Suppressor macrophage (primary cell): ENCODE measurements at regions not wholly inside any gene's neighbourhood (a gene's known extent, or its start where the extent isn't known, plus 50 kb on each side); places are given as distances from the start of the nearest gene placed in this dataset.

Source experiments
- DNase-seq, 4 experiments: peaks; one replicate each; pipeline ENCODE4 v3.0.0-alpha.2; 2020 to 2022

DNA sequence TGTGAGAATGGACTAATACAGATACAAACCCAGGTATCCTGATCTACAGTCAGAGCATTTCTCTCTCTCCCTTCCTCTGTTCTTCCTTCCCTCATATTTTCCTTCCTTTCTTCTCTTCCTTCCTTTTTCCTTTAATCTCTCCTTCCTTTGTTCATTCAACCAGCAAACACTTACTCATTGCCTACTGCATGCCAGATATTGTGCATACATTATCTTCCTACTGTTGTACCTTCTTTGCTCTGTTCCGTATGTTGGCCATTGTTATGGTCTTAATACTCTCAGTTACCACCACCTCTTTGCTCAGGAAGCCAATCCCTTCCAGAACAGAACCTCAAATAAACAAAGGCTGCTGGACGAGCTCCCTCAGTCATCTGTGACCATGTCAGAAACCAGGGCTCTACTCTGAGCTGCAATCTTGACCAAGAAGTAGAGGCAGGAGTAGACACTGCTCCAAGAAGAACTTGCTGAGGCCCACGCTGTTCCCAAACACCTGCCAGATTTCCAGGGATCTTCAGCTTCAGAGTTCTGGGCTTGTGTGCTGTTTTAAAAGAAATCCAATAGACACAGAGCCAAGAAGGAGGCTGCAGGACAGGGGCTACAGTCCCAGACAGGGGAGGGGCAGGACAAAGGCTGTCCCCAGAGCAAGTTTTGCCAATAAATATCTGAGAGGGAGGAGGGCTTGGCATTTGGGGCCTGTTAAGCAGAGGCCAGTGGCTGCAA is 526.7 kb upstream of the TBX3 start:
- DNase-seq: no peak

DNA sequence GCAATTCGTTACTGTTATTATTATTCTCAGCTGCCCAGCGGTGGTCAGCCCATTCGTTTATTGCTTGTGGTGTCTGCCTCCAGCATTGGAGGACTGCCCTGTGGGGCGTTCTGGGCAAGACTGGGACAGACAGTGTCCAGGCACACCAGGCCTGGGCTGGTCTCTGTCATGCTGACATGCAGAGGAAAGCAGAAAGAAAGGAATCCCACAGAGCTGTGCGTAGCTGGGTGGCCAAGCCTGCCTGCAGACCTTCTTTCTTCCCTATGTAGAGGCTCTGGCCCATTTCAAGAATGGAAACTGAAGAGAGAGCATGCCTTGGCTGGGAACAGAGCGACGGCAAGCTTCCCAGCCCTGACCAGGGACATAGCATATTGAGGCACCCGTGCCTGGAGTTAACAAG is 525.3 kb upstream of the TBX3 start:
- DNase-seq: no peak

DNA sequence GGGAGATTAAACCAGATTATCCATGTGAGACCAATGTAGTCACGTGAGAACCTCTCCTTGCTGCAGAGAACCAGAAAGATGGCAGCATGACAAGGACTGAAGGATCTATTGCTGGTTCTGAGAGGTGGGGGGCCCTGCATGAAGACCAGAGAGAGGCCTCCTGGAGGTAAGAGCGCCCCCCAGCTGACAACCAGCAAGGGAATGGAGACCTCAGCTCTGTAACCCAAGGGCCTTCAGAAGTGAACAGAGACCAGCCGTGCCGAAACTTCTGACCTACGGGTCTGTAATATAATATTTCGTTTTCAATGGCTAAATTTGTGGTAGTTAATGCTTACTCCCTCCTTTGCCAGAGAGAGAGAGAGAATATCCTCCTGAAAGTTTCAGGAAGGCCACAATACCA is 524.1 kb upstream of the TBX3 start:
- no peak for DNase-seq

DNA sequence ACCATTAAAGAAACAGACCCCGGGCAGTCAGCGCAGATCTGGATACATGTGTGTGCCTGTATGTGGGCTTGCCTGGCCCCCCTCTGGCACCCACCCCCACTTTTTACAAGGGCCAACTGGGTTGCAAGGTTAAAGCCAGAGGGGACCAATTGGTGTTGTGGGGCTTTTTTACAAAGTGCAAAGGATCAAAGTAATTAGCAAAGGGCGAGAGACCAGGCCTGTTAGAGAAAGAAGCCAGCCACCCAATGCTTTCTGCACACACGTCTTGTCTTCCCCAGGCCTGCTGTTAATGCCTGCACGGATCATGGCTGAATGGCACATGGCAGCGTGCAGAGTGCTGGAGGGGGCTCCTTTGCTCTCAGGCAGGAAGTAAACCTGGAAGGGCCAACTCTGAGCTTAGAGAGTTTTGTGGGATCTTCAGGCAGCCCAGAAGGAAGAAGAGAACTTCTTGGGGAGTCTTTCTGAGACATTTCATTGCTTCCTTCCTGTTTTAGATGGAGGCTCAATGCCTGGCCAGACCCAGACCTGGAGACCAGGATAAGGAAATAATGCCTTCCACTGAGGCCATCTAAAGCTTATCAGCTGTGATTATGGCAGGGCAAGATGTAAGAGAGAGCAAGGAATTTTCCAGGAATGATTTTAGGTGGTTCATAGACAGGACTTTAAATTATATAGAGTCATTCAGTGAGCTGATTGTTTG is 523.4 kb upstream of the TBX3 start:
- DNase-seq: no peak

DNA sequence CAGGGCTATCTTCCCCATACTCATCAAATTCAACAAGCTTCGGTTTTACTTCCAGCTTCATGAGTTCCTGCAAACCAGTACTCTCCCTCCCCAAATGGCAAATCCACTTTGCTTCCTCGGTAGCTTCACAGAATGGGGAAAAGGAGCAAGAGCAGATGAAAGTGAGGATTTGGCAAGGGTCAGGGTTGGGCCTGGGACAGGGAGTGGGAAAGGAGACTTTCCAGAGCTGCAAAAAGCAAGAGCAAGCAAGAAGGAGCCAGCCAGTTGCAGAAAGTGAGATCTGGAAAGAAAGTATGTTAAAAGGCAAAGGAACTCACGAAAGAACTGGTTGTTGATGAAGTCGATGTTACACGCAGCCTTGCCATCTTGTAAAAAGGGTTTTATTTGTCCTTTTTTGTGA is 522.8 kb upstream of the TBX3 start:
- no peak for DNase-seq

DNA sequence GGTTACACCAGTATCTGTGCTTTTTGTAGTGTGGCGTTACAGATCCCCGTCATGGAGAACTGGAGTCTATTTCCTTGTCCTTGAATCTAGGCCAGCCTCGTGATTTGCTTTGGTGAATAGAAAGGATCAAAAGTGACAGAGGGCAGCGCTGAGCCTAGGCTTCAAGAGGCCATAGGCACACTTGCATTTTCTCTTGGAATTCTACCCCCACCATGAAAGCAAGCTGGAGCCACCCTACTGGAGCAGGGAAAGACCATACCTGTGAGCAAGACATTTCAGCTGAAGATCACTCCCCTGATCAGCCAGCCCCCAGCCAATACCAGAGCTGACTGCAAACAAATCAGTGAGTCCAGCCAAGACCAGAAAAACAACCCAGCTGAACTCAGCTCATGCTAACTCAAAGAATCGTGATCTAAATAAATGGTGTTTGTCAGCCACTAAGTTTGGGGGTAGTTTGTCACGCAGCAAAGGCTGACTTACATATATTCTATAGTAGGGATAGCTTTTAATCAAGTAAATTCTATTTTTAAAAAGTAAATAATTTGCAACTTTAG is 521.9 kb upstream of the TBX3 start:
- DNase-seq: no peak

DNA sequence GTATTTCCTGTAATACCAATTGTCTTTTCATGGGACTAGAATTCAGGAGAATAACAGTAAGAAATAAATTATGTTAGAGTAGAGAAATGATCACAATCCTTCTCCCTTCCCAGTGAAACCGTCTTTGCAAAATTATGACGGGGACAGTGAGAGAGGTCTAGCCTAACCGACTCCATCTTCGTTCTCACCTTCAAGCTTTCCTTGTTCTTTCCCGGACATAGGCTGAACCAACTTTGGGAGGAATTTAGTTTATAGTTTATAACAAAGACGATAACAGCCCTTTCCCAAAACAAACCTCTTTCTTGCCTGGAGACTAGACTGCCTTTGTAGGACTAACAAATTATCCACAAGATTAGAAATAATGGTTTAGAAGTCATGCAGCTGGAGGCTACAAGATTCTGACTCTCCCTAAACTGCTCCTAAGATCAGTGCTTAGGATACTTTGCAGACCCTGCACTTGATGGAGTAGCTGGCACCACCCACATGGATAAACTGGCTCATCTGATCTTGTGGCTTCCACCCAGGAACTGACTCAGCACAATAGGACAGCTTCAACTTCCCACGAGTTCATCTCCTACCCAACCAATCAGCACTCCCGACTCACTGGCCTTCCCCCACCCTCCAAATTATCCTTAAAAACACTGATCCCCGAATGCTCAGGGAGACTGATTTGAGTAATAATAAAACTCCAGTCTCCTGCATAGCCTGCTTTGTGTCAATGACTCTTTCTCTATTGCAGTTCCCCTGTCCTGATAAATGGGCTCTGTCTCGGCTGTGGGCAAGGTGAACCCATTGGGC is 521.2 kb upstream of the TBX3 start:
- no peak for DNase-seq

DNA sequence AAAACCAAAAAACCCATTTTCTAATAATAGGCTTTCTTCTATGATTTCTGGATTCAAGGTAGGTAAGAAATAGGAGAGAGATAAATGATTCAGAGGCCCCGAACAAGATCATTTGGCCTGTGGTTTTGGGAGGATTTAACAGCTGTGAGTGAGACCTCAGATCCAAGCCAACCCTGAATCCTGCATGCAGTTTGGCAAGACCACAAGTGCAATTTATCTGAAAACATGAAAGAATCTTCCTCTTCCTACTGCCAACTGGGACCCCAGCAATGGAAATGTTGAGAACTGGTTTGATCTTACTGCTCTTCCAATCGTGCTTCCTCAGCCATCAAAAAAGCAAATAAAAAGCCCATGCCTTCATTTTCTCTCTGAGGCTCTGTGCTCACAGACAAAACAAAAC is 519.7 kb upstream of the TBX3 start:
- DNase-seq: no peak

DNA sequence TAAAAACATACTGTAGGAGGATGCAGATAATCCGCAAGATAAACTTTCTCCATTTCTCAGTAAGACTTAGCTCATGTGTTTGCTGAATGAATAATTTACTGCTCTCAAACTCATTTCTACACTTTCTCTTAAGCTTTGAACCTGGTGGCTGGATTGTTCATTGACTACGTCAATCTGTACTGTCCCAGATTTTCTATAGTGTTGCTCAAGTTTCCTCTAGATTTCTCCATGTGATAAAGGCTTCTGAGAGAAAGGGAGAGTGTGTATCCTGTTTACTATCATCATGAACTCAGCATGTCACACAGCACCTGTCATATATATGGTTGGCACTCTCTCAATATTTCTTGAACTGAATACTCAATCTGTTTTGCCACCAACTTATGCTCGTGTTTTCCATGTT is 518.0 kb upstream of the TBX3 start:
- no peak for DNase-seq

DNA sequence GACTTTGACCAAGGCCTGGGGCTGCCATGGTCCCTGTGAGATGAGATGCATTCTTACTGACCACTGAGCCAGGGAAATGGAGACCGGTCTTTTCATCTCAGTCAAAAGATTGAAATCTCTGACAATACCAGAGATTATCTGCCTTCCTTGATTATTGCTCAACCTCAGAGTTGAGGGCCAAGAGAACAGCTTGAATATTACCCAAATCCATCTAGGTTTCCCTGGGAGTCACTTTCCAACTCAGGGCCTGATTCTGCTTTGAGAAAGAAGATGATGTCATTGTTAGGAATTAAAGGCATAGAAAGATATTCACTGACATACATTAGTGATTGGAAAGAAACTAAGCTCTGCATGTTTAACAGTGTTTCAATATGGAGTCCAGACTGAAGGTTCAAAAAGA is 515.9 kb upstream of the TBX3 start:
- no peak for DNase-seq

DNA sequence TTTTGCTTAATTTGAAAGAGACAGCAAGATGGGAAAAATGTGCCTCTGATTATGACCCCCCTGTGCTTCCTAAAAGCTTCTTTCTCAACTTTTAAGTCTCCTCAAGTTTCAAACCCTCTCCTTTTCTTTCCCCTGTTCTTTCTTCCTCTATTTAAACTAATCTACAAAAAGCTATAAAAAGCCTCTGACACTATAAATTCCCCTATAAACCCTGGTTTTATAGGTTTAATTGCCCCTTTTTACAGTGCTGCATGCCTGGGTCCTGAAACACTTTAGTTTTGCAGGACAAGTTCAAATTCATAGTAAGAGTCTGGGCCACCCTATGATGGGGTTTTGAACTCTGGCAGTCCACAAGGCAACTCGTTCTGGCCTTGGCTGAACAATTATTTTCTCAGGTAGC is 510.9 kb upstream of the TBX3 start:
- no peak for DNase-seq

DNA sequence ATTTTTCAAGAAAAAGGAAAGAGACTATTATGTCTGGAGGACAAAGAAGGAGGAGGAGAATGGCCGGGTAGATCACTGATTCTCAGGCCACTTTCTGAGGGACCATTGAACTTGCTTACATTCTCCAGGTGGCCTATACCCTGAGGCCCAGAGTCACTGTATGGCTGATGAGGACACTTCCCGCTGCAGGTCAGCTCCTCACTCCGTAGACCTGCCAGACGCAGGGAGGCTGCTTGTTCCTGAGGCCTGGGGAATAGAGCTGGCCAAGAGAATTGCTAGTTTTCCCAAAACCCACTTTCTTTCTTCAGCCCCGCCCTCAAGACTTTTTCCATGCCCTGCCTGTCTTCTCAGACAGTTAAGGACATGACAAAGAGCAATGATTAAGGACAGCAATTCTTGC is 510.5 kb upstream of the TBX3 start:
- DNase-seq: no peak

DNA sequence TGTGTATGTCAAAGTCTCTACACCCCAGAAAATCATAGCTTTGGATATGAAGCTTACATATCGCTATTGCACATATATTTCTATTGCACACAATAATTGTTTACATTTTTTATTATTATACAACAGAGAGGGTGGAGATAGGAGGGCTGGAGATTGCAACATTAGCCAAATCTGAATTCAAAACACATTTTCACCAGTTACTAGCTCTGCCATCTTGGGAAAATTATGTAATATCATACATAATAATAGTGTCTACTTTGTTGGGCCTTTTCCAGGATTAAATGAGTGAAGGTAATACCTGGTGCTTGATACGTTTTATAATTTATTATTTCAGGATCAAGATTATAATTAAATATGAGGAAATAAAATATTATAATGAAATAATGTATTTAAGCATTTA is 507.4 kb upstream of the TBX3 start:
- no peak for DNase-seq

DNA sequence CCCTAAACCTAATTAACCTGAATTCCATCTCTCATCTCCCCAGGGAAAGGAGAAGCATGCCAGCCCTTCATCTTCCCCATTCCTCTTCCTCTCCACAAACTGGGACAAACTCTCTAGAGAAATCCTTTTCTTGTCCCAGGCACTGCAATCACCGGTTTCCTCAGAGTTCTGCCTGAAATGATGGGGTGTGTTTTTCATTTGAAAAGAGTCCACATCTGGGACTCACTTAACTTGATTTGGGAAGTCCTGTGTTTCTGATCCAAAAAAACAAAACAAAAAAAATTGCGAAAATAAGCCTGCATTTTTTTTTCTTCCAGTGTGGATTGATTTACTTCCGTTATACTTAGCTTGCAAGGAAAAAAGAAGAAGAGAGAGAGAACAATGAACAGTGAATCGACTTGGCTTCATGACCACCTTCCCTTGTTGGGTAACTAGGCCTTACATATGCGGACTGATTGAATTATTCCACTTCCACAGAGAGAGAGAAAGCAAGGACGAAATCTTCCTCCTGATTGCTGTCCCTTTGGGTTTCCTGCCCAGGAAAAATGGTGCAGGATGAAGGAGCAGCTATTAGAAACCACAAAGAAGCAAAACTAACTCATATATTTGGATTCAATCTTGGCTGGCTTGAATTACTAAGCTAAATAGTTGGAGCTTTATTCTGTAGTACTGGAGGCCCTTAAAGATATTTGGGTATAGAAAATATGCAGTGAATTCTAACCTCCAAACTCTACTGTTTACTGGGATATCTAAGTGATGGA is 506.2 kb upstream of the TBX3 start:
- no peak for DNase-seq

DNA sequence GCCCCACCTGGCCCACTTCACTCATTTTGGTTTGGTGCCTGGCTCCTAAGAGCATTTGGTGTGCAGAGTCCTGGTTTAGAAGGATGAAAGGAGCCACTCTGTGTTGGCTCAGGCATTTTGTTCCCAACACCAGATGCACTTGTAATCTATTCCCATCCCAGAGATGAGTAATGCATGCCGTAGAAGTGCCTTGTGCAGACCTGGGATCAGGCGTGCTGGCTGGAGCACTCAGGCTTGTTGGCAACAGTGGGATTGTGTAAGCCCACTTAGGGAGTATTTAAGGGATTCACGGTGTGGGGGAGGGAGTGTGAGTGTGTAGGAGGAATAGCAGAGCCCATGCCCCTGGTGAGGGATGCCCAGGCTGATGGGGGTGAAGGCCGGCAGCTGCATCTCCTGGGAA is 501.5 kb upstream of the TBX3 start:
- no peak for DNase-seq

DNA sequence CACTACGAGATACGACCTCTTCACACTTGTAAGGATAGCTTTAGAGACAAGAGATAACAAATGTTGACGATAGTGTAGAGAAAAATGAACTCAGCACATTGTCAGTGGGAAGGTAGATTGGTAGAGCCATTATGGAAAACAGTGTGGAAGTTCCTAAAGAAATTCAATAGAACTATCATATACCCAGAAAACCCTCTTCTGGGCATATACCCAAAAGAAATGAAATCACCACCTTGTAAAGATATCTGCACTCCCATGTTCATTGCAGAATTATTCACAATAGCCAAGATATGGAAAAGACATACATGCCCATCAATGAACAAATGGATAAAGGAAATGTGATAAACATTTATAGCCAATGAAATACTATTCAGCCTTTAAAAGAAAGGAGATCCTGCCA is 499.8 kb upstream of the TBX3 start:
- DNase-seq: no peak

DNA sequence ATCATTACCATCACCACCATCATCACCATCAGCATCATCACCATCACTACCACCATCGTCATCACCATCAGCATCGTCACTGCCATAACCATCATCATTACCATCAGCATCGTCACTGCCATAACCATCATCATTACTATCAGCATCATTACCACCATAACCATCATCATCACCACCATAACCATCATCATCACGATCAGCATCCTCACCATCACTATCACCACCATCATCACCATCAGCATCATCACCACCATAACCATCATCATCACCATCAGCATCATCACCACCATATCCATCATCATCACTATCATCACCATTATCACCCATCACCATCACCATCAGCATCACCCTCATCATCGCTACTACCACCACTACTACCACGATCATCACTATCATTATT is 493.9 kb upstream of the TBX3 start:
- DNase-seq: no peak

DNA sequence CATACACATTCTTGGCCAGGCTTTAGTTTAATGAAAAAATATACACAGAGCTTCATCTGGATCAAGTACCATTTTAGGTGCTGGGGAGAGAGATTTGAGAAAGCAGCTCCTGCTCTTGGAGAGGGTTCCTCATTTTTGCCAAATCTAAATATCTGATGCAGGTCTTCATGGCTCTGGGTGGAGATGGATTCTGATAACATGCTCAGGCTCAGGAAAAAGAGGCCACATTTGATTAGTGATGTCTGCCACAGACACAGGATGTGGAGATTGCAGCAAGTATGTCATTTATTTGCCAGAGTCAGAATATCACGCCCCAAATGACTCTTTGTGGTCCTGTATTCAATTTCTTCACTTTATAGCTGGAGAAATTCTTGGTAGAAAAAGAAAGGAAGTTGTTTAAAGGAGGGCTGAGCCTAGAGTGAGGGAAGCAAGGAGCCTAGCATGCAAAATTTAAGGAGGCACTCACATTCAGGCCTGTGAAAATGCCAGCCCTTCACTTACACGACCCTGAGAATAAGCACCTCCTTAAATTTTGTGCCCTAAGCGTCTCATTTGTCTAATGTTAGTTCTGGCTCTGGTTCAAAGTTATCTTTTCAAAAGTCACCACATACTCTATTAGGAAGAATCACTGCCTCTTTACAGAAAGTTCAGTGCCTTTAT is 492.9 kb upstream of the TBX3 start:
- DNase-seq: no peak

DNA sequence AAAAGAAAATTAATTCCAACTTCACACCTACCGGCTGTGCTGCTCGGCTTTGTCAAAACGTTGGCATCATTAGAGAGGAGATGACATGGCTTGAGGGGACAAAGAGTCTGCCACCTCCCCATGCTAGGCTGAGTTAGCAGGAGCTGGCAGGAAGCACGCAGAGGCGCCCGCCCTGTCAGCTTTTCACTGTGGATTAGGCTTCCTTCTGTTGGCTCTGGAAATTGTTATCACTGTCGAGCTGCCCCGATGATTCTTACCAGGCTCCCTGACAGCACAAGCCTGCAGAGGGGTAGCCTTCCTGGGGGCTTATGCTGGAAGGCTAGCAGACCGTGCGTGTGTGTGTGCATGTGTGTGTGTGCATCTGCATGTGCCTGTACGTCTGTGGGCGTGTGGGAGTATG is 490.9 kb upstream of the TBX3 start:
- DNase-seq: no peak

DNA sequence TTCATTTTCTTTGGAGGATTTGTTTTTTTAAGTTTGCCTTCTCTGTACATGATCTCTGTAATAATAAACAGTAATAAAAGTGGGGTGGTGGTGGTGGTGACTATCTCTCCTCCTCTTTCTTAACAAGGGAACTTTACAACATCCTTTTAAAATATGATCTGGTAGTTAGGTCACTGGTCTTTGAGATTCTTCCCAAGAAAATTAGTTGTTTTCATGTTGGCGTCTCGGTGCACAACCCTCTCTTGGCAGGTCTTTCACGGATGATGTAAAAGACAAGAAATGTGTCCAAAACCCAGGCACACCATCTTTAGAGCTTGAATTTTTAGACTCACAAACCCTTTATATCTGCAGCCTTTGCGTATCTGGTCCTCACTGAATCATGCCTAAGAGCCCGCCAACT is 488.5 kb upstream of the TBX3 start:
- no peak for DNase-seq

DNA sequence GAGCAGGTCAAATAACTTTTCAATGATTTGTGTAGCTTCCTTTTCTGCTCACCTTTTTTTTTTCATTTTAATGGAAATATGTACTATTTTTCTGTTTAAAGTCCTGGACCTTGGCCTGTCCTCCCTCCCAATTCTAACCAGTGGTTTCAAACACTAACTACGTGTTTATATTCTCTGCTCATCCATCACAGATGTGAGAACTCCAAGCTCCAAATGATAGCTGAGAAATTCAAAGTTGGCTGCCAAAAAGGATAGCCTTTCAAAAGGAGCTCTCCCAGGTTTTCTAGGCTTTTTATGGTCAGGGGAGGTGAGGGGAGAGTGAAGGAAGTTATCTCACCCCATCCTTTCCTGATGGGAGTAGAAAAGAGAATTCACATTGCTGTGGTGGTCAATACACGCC is 486.0 kb upstream of the TBX3 start:
- DNase-seq: no peak

DNA sequence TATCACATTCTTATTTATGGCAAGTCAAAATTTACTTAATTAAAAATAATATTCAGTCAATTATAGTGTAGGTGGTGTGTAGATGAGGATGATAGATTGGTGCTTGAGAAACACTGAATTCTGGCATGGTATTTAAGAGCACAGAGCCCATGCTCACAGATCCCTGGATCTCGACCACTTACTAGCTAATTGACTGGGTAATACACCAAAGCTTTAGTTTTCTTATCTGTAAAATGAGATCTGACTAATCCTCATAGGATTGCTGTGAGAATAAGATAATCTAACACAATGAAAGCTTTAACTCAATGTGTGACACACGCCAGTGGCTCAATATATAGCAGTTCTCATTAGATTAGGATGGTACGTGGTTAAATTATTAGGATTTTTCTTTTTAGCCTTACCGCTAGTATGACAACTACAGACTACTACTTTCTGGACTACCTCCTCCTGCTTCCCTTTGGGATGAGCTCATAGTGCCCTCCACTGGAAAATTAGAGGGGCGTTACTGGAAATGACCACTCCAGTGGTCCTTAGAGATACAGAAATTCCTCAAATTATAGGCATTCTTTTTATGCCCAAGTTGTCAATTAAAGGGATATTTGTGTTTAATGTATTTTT is 482.8 kb upstream of the TBX3 start:
- DNase-seq: no peak
